SK-N-MC (cell line): ENCODE measurements at regions not wholly inside any gene's neighbourhood (a gene's known extent, or its start where the extent isn't known, plus 50 kb on each side); places are given as distances from the start of the nearest gene placed in this dataset.

Experiments
- EZH2 ChIP-seq: fragments of 200-600 bp; sonication (generic); IDR thresholded peaks from one replicate; pipeline ENCODE4 v1.6.1; 2017; ENCODE audit warnings: antibody characterized with exemption
- FOXP2 ChIP-seq: optimal IDR thresholded peaks from 2 replicates; pipeline ENCODE3; 2011; ENCODE audit warnings: mild to moderate bottlenecking, moderate library complexity; ENCODE audit not compliant: insufficient read depth; ENCODE audit errors: extremely low read length, control extremely low read depth
- POLR2AphosphoS5 ChIP-seq: IDR thresholded peaks from 2 replicates; pipeline ENCODE4 v1.6.1; 2012; ENCODE audit warnings: mild to moderate bottlenecking, low read depth, low read length, borderline replicate concordance

DNA sequence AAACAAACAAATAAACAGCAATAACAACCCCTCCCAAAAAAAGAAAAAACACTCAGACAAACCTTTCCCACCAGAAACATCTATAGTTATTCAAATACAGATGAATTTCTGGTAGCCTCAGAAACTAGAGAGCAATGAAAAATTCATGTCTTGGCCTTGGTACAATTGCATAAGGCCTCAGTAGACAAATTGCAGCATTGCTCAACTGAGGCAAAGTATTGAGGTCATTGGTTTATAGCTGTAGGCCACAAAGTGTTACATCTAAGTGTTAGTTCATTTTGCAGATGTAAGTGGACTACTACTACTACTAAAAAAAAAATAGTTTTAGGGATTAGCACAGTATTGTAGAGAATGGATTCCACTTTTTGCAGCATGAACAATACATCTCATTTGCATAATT, 2268.3 kb downstream of the ARAP2 start:
- TF ChIP-seq POLR2AphosphoS5: no peak
- TF ChIP-seq FOXP2: no peak
- no peak for TF ChIP-seq EZH2
